ENCODE measurements at regions not wholly inside any gene's neighbourhood (a gene's known extent, or its start where the extent isn't known, plus 50 kb on each side); places are given as distances from the start of the nearest gene placed in this dataset.

DNA sequence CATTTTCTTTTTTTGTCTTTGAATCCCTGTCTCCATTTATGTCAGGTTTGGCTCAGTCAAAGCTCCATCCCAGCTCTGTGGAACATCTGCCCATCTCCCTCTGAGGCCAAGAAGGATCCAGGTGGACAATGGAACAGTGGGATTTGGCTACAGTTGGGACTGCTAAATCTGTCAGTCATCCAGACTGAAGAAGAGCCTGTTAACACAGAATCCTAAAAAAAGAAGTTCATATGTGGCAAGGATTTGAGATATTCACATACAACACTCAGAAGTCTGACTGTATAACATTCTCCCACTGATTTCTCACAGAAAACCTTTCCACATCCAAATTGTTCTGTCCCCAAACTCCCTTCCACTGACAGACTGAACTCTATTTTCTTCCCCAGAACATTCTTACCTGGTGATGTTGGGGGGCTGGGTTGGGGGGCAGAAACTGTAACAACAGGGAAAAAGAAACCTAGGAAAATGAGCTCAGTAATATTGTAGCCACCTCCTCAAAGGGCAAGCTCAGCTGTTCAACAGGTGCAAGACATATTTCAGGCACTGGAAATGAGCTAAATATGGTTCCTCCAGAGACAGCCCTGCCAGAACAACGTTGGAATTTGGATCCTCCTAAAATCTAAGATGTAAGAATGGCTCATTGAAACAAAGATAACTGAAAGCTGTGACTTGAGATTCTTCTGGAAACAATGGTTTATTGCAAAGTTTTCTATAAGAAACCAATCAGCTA is 301.5 kb upstream of the CDH5 start:
- no peak for DNase-seq (ENCODE audit: low read depth in 1 of 2, low spot score in 2 of 2)
- no peak overlapping the region for H3K4ac ChIP-seq (replicated peaks; ENCODE audit: insufficient read length, low read depth, low read length)
- no peaks in the 10 kb centered on the region for H3K23me2 ChIP-seq (ENCODE audit: low read depth, low read length)
- H3K79me1 ChIP-seq (ENCODE audit: low read depth, low read length) = no peaks in the 10 kb centered on the region
- no peak overlapping the region for H2AK5ac ChIP-seq (ENCODE audit: low read depth, low read length)
- no peak overlapping the region for H2BK12ac ChIP-seq (ENCODE audit: low read depth, low read length)
- H3K27ac ChIP-seq (ENCODE audit: low read depth, low read length) = no peak overlapping the region
- peaks cover 0 to 4% (median under 1%) of the 10 kb centered on the region in 4 experiments; a peak in 3 of 7 replicates for H3K4me1 ChIP-seq (replicated peaks in 1 of 4; ENCODE audit: control insufficient read depth in 3 of 4, insufficient read depth in 4 of 4, low read length in 3 of 4)
- no peak overlapping the region for H3K9ac ChIP-seq (replicated peaks in 1 of 4; ENCODE audit: extremely low read depth in 1 of 4, low read depth in 3 of 4, low read length in 3 of 4)
- no peak overlapping the region for H2BK20ac ChIP-seq (ENCODE audit: low read length)
- H3K36me3 ChIP-seq (ENCODE audit: control insufficient read depth in 2 of 4, insufficient read depth in 4 of 4, low read length in 3 of 4) = no peaks in the 10 kb centered on the region
- no peak overlapping the region for H3K23ac ChIP-seq (ENCODE audit: insufficient read length)
- no peak overlapping the region for H3K14ac ChIP-seq (ENCODE audit: insufficient read length)
- no peaks in the 10 kb centered on the region for H3K27me3 ChIP-seq (replicated peaks in 1 of 4; ENCODE audit: control insufficient read depth in 3 of 4, extremely low read depth in 1 of 4, insufficient read depth in 3 of 4, low read length in 3 of 4)
- H3K9me3 ChIP-seq (ENCODE audit: insufficient read depth in 2 of 2, low read depth in 1 of 2, low read length in 1 of 2) = no peaks in the 10 kb centered on the region
- H4K20me1 ChIP-seq (replicated peaks in 1 of 2; ENCODE audit: control insufficient read depth in 1 of 2, insufficient read depth in 2 of 2, low read length in 2 of 2) = no peaks in the 10 kb centered on the region
- H2BK5ac ChIP-seq (ENCODE audit: low read depth, low read length) = no peak overlapping the region
- CTCF ChIA-PET (ENCODE audit: partially characterized antibody) = interaction anchor here (0.7 to 1.3 kb wide), 2 partner anchors 11 to 39 kb away, joined by 3 read pairs; no protein-coding TSS in a partner anchor
- H4K91ac ChIP-seq (replicated peaks; ENCODE audit: insufficient read length, low read length) = no peak overlapping the region
- FAIRE-seq = no peak
- H3K4me3 ChIP-seq (ENCODE audit: extremely low read depth in 1 of 4, insufficient read depth in 2 of 4, low read depth in 3 of 4, low read length in 4 of 4) = no peak overlapping the region
- H2BK15ac ChIP-seq (ENCODE audit: low read length) = no peak overlapping the region
- no peak overlapping the region for H2AFZ ChIP-seq (ENCODE audit: low read length)
- no peaks in the 10 kb centered on the region for H3K79me2 ChIP-seq (ENCODE audit: control insufficient read depth in 1 of 2, insufficient read depth in 2 of 2, low read length in 2 of 2)
- WGBS, 2 experiments (ENCODE audit: extremely low coverage in 1 of 2, insufficient coverage in 1 of 2, insufficient read length in 1 of 2, insufficient replicate concordance in 2 of 2, low coverage in 1 of 2, low lambda C conversion rate in 2 of 2, missing lambda C conversion rate in 1 of 2) = 92% methylated on average over 1 of the region's 1 CpG; no CpG with 5 or more reads in 1 of the 2 experiments
- H2BK120ac ChIP-seq (replicated peaks; ENCODE audit: low read depth, low read length) = no peak overlapping the region
- H3K4me2 ChIP-seq (ENCODE audit: insufficient read depth in 1 of 2, low read depth in 2 of 2, low read length in 2 of 2) = no peak overlapping the region; a peak in 1 of 4 replicates
- no peak overlapping the region for H4K8ac ChIP-seq (ENCODE audit: extremely low read depth, insufficient read depth, low read length)
- H4K5ac ChIP-seq (ENCODE audit: insufficient read length, low read depth, low read length) = no peak overlapping the region
- POLR2A ChIA-PET (ENCODE audit: partially characterized antibody) = no interaction called here
- no peak overlapping the region for H3K56ac ChIP-seq (replicated peaks; ENCODE audit: insufficient read length, low read depth, low read length)
- H3K18ac ChIP-seq (ENCODE audit: extremely low read depth, low read length) = no peak overlapping the region
- TF ChIP-seq SP4 (IDR thresholded peaks at IDR 0.05; ENCODE audit: low read length) (no peak), NRF1 (IDR thresholded peaks at IDR 0.05; ENCODE audit: low read depth, low read length) (no peak), EGR1 (IDR thresholded peaks at IDR 0.05; ENCODE audit: borderline replicate concordance, low read depth, low read length) (no peak), SRF (IDR thresholded peaks at IDR 0.05; ENCODE audit: low read depth, low read length) (no peak), BRCA1 (IDR thresholded peaks at IDR 0.05; ENCODE audit: low read depth, low read length) (no peak), CHD2 (IDR thresholded peaks at IDR 0.05; ENCODE audit: low read length) (no peak), POU5F1 (IDR thresholded peaks at IDR 0.05; ENCODE audit: low read depth, low read length) (no peak), MAFK (IDR thresholded peaks at IDR 0.05; ENCODE audit: low read depth, low read length) (no peak), HDAC6 (IDR thresholded peaks at IDR 0.05; ENCODE audit: low read depth, low read length) (no peak), E2F6 (IDR thresholded peaks at IDR 0.05) (no peak), FOSL1 (IDR thresholded peaks at IDR 0.05; ENCODE audit: insufficient read depth, low read depth, low read length) (no peak), USF2 (IDR thresholded peaks at IDR 0.05; ENCODE audit: low read length) (no peak)

Measured in H1 (cell line).